ENCODE measurements at regions not wholly inside any gene's neighbourhood (a gene's known extent, or its start where the extent isn't known, plus 50 kb on each side); places are given as distances from the start of the nearest gene placed in this dataset.
"Not testable (repeated sequence)": the region's sequence is repeated elsewhere in the genome, so short reads cannot be mapped to it uniquely, and the experiment has no call there.

- DNase-seq, result no peak
Measured at GRCh38 chr17:70288540-70289290, 119.4 kb downstream of the KCNJ2 start.

GRCh38 chr17:70290770-70291169 is 121.4 kb downstream of the KCNJ2 start:
- DNase-seq, result no peak

DNA sequence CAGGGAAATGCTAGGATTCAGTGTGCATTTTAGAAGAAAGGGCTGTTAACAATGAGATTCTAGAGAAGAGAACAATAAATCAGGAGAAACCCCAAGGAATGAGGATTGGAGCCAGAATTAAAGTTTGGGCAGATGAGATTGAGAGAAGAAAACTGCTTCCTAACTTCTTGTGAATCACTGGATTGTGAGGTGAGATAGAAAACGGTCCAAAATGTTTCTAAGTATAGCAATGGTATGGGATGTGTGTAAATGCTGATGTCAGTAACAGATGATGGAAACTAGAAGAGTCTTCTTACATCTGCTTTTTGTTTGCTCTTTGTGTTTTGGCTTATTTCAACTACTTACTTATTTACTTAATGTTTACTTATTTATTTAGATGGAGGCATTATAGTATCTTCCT is 123.0 kb downstream of the KCNJ2 start:
- no peak for DNase-seq

GRCh38 chr17:70293564-70294310 is 124.4 kb downstream of the KCNJ2 start:
- DNase-seq, result not testable (repeated sequence)

- DNase-seq, result no peak
Measured at GRCh38 chr17:70295329-70295728, 126.0 kb downstream of the KCNJ2 start.

DNA sequence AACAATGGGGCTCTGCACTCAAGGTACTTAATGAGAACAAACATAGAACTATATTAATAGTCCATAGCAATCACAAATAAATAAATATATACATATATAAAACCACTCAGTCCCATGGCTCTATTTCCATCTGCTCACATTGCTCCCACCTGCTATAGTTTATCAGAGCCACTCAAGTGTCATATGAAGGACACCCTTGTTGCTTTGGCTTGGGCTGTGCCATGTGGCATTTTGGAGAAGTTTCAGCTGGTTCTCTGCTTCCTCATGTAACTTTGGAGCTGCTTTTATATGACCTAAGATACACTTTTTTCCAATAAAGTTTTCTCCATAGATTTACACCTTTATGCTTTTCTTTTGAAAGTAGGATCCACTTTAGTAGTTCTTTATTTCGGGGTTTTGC is 126.4 kb downstream of the KCNJ2 start:
- no peak for DNase-seq

DNA sequence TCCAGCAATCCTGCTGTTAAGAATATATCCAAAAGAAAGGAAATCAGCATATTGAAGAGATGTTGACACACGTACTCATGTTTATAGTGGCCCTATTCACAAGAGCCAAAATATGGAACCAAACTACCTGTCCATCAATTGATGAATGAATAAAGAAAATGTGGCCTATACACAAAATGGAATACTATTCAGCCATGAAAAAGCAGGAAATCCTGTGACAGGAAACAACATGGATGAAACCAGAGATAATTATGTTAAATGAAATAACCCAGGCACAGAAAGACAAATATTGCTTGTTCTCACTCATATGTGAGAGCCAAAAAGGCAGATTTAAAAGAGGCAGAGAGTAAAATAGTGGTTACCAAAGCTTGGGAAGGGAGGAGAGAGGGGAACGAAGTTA is 127.1 kb downstream of the KCNJ2 start:
- no peak for DNase-seq

GRCh38 chr17:70297397-70297796 is 128.1 kb downstream of the KCNJ2 start:
- no peak for DNase-seq

DNA sequence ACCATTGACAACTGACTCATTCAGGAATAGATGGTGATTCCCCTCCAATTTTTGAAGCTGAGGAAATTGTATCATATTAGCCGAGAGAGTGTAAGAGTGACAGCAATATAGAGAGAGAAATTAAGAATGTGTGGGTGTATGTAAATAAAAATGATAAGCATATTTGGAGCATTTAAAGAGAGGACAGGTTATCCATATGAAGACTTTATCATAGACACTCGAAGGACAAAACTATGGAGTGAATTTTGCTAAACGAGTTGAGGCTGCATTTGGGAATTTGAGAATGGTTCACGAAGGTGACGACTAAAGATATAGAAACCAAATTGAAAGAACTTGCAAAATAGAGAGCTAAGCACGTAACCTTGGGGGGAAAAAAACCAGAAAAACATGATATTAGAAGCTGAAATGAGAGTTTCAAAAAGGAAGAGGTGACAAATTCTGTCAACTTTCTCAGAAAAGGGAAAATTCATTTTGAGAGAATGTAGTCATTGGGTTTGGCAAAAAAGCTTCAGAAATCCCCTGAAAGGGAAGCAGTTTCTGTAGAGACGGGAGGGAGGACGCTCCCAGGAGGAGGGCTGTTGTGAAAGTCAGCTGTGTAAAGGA is 129.7 kb downstream of the KCNJ2 start:
- DNase-seq, result no peak

DNA sequence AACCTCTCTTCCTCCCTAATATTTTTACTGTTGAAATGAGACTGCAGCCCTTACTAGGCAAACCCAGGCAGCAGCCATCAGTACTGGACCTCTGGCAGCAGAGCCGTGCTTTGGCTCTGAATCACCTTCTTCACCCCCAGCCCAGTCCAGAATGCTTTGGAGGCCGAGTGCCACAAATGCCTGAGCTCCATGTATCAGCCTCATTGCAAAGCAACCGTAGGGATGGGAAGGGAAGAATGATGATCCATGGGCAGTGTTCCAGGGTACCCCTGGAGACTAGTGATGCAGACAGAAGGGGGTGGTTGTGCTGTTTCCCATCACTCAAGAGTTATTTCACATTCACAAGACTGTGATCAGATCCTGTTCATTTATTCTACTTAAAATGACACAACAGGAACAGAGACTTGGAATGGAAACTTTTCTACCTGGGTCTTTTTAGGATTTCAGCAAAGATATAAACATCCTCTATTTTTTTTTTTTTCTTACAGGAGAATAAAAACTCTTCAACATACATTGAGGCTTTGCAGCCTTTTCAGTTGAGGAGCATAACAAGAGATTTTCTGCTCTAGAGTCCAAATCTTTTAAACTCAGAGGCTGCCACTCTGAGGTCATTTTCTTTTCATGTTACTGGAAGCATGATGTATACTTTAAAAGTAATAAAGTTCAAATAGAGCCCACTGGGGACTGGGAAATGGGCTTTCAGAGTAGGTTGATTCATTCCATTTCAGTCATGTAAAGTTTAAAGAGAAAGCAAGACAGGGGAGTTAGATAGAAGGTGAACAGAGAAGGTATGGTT is 138.3 kb downstream of the KCNJ2 start:
- DNase-seq, result no peak

GRCh38 chr17:70308618-70309017 is 139.3 kb downstream of the KCNJ2 start:
- no peak for DNase-seq

- no peak for DNase-seq
Measured at GRCh38 chr17:70310221-70310672, 140.9 kb downstream of the KCNJ2 start.

DNA sequence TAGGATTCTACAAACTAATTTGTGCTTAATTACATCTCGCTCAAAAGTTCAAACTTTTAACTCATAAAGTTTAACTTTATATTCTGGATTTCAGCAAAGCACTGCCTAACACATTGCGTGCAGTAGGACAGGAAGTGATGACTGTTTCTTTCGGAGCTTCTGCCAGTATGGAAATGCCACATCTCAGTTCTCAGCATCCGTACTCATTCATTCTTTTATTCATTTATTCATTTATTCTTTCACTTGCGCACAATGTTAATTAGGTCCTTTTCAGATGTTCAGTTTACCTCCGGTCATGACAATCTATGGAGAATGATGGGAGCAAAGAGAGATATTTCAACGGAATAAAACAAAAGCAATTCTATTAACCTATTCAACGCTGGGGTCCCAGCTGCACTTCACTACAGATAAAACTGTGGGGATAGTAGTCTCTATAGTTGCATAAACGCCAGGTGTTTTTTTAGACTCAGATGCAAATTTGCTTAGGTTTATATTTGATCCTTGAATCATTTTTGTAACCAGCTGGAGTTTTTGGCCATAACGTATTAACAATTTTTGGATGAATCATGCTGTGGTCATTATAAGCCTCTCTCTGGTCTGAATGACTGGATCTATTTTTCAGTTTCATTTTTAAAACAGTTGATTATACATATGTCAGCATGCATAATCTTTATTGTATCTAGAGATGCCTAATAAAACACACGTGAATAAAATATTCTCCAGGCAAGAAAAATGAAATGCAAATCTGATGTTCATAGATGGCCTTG is 143.9 kb downstream of the KCNJ2 start:
- DNase-seq, result no peak

DNA sequence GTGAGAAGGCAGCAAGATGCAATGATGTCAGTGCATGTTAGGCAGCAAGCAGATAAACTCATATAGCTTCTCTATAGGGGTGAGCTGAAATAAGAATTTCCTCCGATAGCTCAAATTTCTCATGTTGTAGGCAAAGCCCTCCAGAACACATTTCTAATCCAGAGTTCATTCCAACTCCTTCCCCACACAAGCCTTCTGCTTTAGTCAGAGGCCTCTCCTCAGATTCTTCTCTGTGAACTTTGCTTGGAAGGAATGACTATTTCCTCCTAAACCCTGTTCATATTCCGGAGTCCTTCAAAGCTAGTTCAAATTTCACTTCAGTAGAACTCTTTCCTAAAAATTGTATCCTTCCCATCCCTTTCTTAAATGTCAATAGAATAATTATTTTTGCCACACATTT is 144.8 kb downstream of the KCNJ2 start:
- no peak for DNase-seq

DNA sequence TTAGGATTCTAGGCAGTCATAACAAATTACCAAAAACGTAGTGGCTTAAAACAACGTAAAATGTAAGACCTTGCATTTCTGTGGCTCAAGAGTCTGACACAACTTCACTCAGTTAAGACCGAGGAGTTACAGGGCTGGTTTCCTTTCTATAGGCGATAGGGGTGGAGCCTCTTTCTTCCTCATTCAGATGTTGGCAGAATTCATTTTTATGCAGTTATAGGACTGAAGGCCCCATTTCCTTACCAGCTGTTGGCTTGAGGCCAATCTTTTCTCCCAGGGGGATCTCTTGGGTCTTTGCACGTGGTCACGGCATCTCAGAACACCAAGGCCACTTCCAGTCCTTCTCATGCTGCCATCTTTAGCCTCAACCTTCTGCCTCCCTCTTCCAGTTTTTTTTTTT is 145.2 kb downstream of the KCNJ2 start:
- no peak for DNase-seq

DNA sequence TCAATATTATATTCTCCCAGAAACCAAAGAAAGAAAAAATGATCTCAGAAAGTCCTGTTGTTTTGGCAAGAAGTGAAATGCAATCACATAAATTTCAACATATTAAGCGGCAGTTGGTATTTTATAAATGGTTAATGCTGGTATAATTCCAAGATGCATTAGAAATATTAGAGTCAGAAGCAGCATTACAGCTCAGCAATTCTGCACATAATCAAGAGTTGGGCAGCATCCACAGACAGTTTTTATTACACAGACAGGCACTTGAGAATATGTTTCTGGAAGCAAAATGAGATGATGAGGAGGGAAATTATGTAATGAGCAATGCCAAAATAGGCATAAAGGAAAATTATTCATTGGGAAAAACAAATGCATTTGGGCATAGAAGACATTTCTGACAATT is 148.1 kb downstream of the KCNJ2 start:
- no peak for DNase-seq

DNA sequence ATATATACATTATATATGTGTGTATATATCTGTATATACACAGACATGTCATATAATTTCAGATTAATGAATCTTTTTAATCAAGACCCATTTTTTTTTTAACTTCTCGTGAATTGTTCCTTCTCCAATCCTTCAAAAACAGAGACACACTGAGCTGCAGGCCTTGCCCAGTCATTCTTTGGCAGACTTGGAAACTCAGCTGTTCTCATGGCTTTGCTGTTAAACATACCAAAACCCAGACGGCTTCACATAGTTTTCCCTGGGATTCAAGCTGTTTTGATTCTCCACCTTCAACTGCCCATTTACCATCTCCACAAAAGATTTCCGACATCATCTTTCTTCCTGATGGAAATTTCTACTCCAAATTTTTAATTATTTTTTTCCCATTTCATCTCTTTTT is 148.7 kb downstream of the KCNJ2 start:
- no peak for DNase-seq

DNA sequence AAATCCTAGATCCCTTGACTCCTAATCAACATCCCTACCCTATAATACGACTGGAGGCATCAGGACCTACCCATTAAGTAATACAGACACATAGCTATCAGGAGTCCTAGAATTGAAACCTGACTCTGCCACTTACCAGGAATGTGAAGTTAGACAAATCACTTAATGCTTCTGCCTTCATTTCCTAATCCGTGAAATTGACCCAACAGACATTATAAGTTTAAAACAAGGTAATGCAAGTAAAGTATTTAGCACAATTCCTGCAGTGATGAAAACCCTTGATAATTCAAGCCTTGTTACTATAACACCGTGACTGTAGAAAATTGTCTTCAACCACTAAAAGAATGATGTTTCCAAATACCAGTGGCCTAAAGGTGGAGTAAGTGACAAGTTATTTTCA is 150.2 kb downstream of the KCNJ2 start:
- no peak for DNase-seq

- no peak for DNase-seq
Measured at GRCh38 chr17:70320673-70321345, 151.5 kb downstream of the KCNJ2 start.

DNA sequence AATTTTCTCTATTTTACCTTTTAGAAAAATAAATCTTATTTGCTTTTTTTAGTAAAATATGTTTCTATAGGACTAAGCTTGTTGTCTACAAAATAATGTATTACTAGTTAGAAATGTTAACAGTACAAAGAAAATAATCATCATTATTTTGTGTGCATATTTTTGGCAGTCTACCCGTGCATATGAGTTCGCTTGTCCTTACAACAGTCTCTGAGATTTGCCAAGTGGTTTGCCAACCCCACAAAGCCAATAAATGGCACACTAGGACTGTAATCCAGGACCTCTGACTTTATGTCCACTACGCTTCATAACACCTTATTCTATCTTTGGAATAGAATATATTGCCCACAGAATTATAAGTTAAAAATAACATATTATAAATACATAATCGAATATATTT is 152.0 kb downstream of the KCNJ2 start:
- no peak for DNase-seq

GRCh38 chr17:70323269-70323668 is 153.9 kb downstream of the KCNJ2 start:
- DNase-seq, result no peak

DNA sequence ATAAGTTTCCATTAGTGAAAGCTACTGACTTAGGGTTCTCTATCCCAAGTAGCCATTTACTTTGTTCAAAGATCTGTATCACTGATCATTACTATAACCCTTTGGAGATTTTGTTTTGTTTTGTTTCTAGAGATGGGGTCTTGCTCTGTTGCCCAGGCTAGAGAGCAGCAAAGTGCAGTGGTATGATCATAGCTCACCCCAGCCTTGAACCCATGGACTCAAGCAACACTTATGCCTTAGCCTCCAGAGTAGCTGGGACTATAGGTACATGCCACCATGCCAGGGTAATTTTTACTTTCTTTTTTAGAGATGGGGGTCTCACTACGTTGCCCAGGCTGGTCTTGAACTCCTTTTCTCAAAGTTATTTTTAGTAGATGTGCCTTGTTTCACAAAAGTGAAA is 154.7 kb downstream of the KCNJ2 start:
- no peak for DNase-seq
